Stomach (tissue), 8 donors: ENCODE measurements at regions not wholly inside any gene's neighbourhood (a gene's known extent, or its start where the extent isn't known, plus 50 kb on each side); places are given as distances from the start of the nearest gene placed in this dataset.

ENCODE experiments used
- DNase-seq, 2 donors: peaks; one replicate each; pipeline versions ENCODE4 v3.0.0 to v3.0.0-alpha.2; 2013 to 2019
- H3K27ac ChIP-seq, 5 donors: fragments of 200-600 bp in 4 of 5; sonication (generic) in 4 of 5; one replicate each; pipeline ENCODE4 v1.5.1; 2013 to 2019; ENCODE audit warnings: mild to moderate bottlenecking in 1 of 5, moderate library complexity in 1 of 5
- H3K27me3 ChIP-seq, 3 donors: fragments of 200-600 bp; sonication (generic); one replicate each; pipeline ENCODE4 v1.5.1; 2017 to 2019; ENCODE audit warnings: mixed run types in 1 of 3
- H3K36me3 ChIP-seq, 4 donors: fragments of 200-600 bp; sonication (generic); 1 replicate in 3 of 4; 2 replicates in 1 of 4; pipeline ENCODE4 v1.5.1; 2016 to 2019
- H3K4me1 ChIP-seq, 4 donors: fragments of 200-600 bp; sonication (generic); one replicate each; pipeline ENCODE4 v1.5.1; 2016 to 2019
- H3K4me3 ChIP-seq, 4 donors: fragments of 200-600 bp; sonication (generic) in 3 of 4; one replicate each; pipeline ENCODE4 v1.5.1; 2016 to 2019; ENCODE audit warnings: mild to moderate bottlenecking in 1 of 4
- H3K9me3 ChIP-seq, 4 donors: fragments of 200-600 bp; sonication (generic); one replicate each; pipeline ENCODE4 v1.5.1; 2016 to 2019
- CTCF ChIP-seq, 7 experiments: fragments of 450-650 bp in 4 of 7; fragments of 200-600 bp in 3 of 7; sonication (generic) in 3 of 7; IDR thresholded peaks; one replicate each; pipeline ENCODE4 v1.5.1; 2016 to 2019; ENCODE audit warnings: antibody characterized with exemption in 7 of 7, control low read depth in 2 of 7, mild to moderate bottlenecking in 1 of 7
- EP300 ChIP-seq: sonication (generic); formaldehyde crosslinking; IDR thresholded peaks from one replicate; pipeline ENCODE4 v1.6.1; 2017; ENCODE audit warnings: antibody characterized with exemption
- POLR2A ChIP-seq, 4 donors: fragments of 450-650 bp; IDR thresholded peaks; one replicate each; pipeline ENCODE4 v1.6.1; 2016; ENCODE audit warnings: antibody characterized with exemption in 4 of 4, control low read depth in 2 of 4, mild to moderate bottlenecking in 1 of 4, moderate library complexity in 1 of 4
- POLR2AphosphoS5 ChIP-seq, 3 donors: sonication (generic); formaldehyde crosslinking; IDR thresholded peaks; one replicate each; pipeline ENCODE4 v1.6.1; 2016; ENCODE audit warnings: antibody characterized with exemption in 3 of 3
- WGBS, 5 donors: extraction: QIAGEN DNeasy Blood & Tissue Kit in 3 of 5; methylation state at CpG; one replicate each; pipeline versions ENCODE4 v1.1.5 to v1.1.7; 2013 to 2018; 5-methylcytosine and 5-hydroxymethylcytosine counted together
- intact Hi-C: fragments of 100-400 bp; cut with DNase I; formaldehyde crosslinking; loops from one replicate; pipeline ENCODE4 v1.15.1; 2023; ENCODE audit warnings: low total_unique reads
- donor health status: healthy with polysubstance abuse.
- donor health status: Bipolar disorder and iron deficiency.
- donor health status: healthy.

GRCh38 chr3:187896646-187897045, 151.4 kb upstream of the BCL6 start:
- Histone ChIP-seq H3K4me1 (no peaks in the 10 kb centered on the region), H3K27ac (no peak overlapping the region), H3K27me3 (no peaks in the 10 kb centered on the region), H3K36me3 (no peaks in the 10 kb centered on the region), H3K4me3 (no peak overlapping the region), H3K9me3 (no peaks in the 10 kb centered on the region)
- intact Hi-C loops = no loop called here
- WGBS, 5 donors = 78 to 86% (median 80%) methylated on average over 6 of the region's 6 CpGs
- TF ChIP-seq EP300 (no peak), POLR2A (IDR thresholded peaks at IDR 0.05) (no peak), CTCF (IDR thresholded peaks at IDR 0.05) (no peak), POLR2AphosphoS5 (IDR thresholded peaks at IDR 0.05) (no peak)
- peak in 1 of 2 donors; percentile 56 for DNase-seq

GRCh38 chr3:187899246-187899645, 154.0 kb upstream of the BCL6 start:
- 74 to 88% (median 81%) methylated on average over 4 of the region's 4 CpGs for WGBS, 5 donors
- H3K27ac ChIP-seq = no peak overlapping the region
- no peaks in the 10 kb centered on the region for H3K36me3 ChIP-seq
- DNase-seq = no peak
- no peaks in the 10 kb centered on the region for H3K4me1 ChIP-seq
- no peaks in the 10 kb centered on the region for H3K9me3 ChIP-seq
- intact Hi-C loops = no loop called here
- H3K4me3 ChIP-seq = no peak overlapping the region
- H3K27me3 ChIP-seq = no peaks in the 10 kb centered on the region
- TF ChIP-seq POLR2AphosphoS5 (IDR thresholded peaks at IDR 0.05) (no peak), EP300 (no peak), POLR2A (IDR thresholded peaks at IDR 0.05) (no peak), CTCF (IDR thresholded peaks at IDR 0.05) (no peak)

- H3K4me3 ChIP-seq = no peak overlapping the region
- intact Hi-C loops = no loop called here
- WGBS, 5 donors = 82 to 87% (median 83%) methylated on average over 4 of the region's 4 CpGs
- no peaks in the 10 kb centered on the region for H3K36me3 ChIP-seq
- no peak for DNase-seq
- no peak overlapping the region for H3K27ac ChIP-seq
- TF ChIP-seq POLR2AphosphoS5 (IDR thresholded peaks at IDR 0.05) (no peak), CTCF (IDR thresholded peaks at IDR 0.05) (no peak), POLR2A (IDR thresholded peaks at IDR 0.05) (no peak), EP300 (no peak)
- no peaks in the 10 kb centered on the region for H3K27me3 ChIP-seq
- H3K4me1 ChIP-seq = no peaks in the 10 kb centered on the region
- H3K9me3 ChIP-seq = no peaks in the 10 kb centered on the region
Observed at GRCh38 chr3:187900993-187901755, 155.9 kb upstream of the BCL6 start.

GRCh38 chr3:187902041-187902471, 156.8 kb upstream of the BCL6 start:
- Histone ChIP-seq H3K9me3 (no peaks in the 10 kb centered on the region), H3K27me3 (no peaks in the 10 kb centered on the region), H3K27ac (no peak overlapping the region), H3K4me1 (no peaks in the 10 kb centered on the region), H3K36me3 (no peaks in the 10 kb centered on the region), H3K4me3 (no peak overlapping the region)
- TF ChIP-seq CTCF (IDR thresholded peaks at IDR 0.05) = no peak
- no peak for TF ChIP-seq EP300
- no peak for TF ChIP-seq POLR2AphosphoS5 (IDR thresholded peaks at IDR 0.05)
- no peak for TF ChIP-seq POLR2A (IDR thresholded peaks at IDR 0.05)
- no peak for DNase-seq
- intact Hi-C loops = no loop called here
- 81 to 91% (median 88%) methylated on average over 14 of the region's 14 CpGs for WGBS, 5 donors
